GM12891 (cell line): ENCODE measurements at regions not wholly inside any gene's neighbourhood (a gene's known extent, or its start where the extent isn't known, plus 50 kb on each side); places are given as distances from the start of the nearest gene placed in this dataset.

ENCODE experiments used
- DNase-seq: peaks from one replicate; pipeline ENCODE4 v3.0.0; 2011; ENCODE audit warnings: low spot score; ENCODE audit not compliant: insufficient read length
- FAIRE-seq: peaks from 2 replicates; lab custom pipeline; 2011; peaks lifted over from hg19 to GRCh38; lab: Jason Lieb, UNC
- PAX5 ChIP-seq: IDR thresholded peaks from 2 replicates; pipeline ENCODE4 v1.6.1; 2011; ENCODE audit warnings: low read length, moderate library complexity, mild to moderate bottlenecking; ENCODE audit not compliant: insufficient read depth, severe bottlenecking
- POLR2A ChIP-seq: IDR thresholded peaks from 2 replicates; pipeline ENCODE4 v1.6.1; 2011; ENCODE audit warnings: low read depth, low read length, control low read depth
- POLR2AphosphoS5 ChIP-seq: IDR thresholded peaks from 2 replicates; pipeline ENCODE4 v1.6.1; 2011; ENCODE audit warnings: low read depth, low read length, control low read depth
- POU2F2 ChIP-seq: IDR thresholded peaks from 2 replicates; pipeline ENCODE4 v1.6.1; 2011; ENCODE audit warnings: low read depth, mild to moderate bottlenecking, control low read depth, low read length, moderate library complexity
- SPI1 ChIP-seq: IDR thresholded peaks from 2 replicates; pipeline ENCODE4 v1.6.1; 2011; ENCODE audit warnings: low read depth, low read length, control low read depth
- TAF1 ChIP-seq: IDR thresholded peaks from 2 replicates; pipeline ENCODE4 v1.6.1; 2011; ENCODE audit warnings: low read depth, low read length, control low read depth

- no peak for FAIRE-seq
- no peak for DNase-seq
- TF ChIP-seq PAX5 (no peak), TAF1 (no peak), SPI1 (no peak), POLR2AphosphoS5 (no peak)
These were observed 187.5 kb upstream of the SLITRK2 start for GRCh38 chrX:145630081-145630480.

- TF ChIP-seq POLR2A, result no peak
- no peak for TF ChIP-seq POU2F2
- TF ChIP-seq POLR2AphosphoS5, result no peak
- no peak for TF ChIP-seq TAF1
- no peak for TF ChIP-seq SPI1
- TF ChIP-seq PAX5, result no peak
- no peak for DNase-seq
- no peak for FAIRE-seq
These were observed 186.7 kb upstream of the SLITRK2 start for GRCh38 chrX:145630806-145631435.

GRCh38 chrX:145631461-145631951, 186.1 kb upstream of the SLITRK2 start:
- no peak for FAIRE-seq
- DNase-seq, result no peak
- TF ChIP-seq SPI1 (no peak), POLR2AphosphoS5 (no peak), PAX5 (no peak), POLR2A (no peak), TAF1 (no peak), POU2F2 (no peak)

- DNase-seq, result no peak
- FAIRE-seq, result no peak
- TF ChIP-seq TAF1 (no peak), POLR2A (no peak), POU2F2 (no peak), POLR2AphosphoS5 (no peak), PAX5 (no peak), SPI1 (no peak)
These were observed 163.1 kb upstream of the SLITRK2 start for GRCh38 chrX:145654486-145654885.

GRCh38 chrX:145673841-145674240, 143.8 kb upstream of the SLITRK2 start:
- no peak for TF ChIP-seq PAX5
- no peak for TF ChIP-seq POU2F2
- TF ChIP-seq POLR2A, result no peak
- no peak for TF ChIP-seq TAF1
- no peak for TF ChIP-seq SPI1
- TF ChIP-seq POLR2AphosphoS5, result no peak
- FAIRE-seq (no peak), DNase-seq (no peak)

- DNase-seq (no peak), FAIRE-seq (no peak)
- no peak for TF ChIP-seq TAF1
- no peak for TF ChIP-seq POLR2AphosphoS5
- no peak for TF ChIP-seq PAX5
- TF ChIP-seq SPI1, result no peak
- TF ChIP-seq POU2F2, result no peak
- TF ChIP-seq POLR2A, result no peak
These were observed 140.4 kb upstream of the SLITRK2 start for GRCh38 chrX:145677109-145677817.

GRCh38 chrX:145682518-145683298, 134.9 kb upstream of the SLITRK2 start:
- DNase-seq (no peak), FAIRE-seq (no peak)
- TF ChIP-seq POU2F2, result no peak
- no peak for TF ChIP-seq SPI1
- TF ChIP-seq POLR2A, result no peak

- FAIRE-seq (no peak), DNase-seq (no peak)
- TF ChIP-seq PAX5 (no peak), POLR2AphosphoS5 (no peak), SPI1 (no peak), POLR2A (no peak), TAF1 (no peak), POU2F2 (no peak)
These were observed 130.5 kb upstream of the SLITRK2 start for GRCh38 chrX:145687146-145687545.

GRCh38 chrX:145687707-145688106, 129.9 kb upstream of the SLITRK2 start:
- no peak for FAIRE-seq
- no peak for TF ChIP-seq SPI1
- DNase-seq, result no peak

GRCh38 chrX:145694048-145694447, 123.6 kb upstream of the SLITRK2 start:
- TF ChIP-seq POLR2AphosphoS5 (no peak), SPI1 (no peak), POU2F2 (no peak)
- FAIRE-seq, result no peak
- no peak for DNase-seq
